NCI-H526 treated with DMSO at 0.1 percent for 48 hours (cell line): ENCODE measurements at regions not wholly inside any gene's neighbourhood (a gene's known extent, or its start where the extent isn't known, plus 50 kb on each side); places are given as distances from the start of the nearest gene placed in this dataset.
"Not testable (repeated sequence)": the region's sequence is repeated elsewhere in the genome, so short reads cannot be mapped to it uniquely, and the experiment has no call there.

ENCODE experiments used
- DNase-seq: peaks from one replicate; lab custom pipeline; 2025; lab: John Stamatoyannopoulos, UW

DNA sequence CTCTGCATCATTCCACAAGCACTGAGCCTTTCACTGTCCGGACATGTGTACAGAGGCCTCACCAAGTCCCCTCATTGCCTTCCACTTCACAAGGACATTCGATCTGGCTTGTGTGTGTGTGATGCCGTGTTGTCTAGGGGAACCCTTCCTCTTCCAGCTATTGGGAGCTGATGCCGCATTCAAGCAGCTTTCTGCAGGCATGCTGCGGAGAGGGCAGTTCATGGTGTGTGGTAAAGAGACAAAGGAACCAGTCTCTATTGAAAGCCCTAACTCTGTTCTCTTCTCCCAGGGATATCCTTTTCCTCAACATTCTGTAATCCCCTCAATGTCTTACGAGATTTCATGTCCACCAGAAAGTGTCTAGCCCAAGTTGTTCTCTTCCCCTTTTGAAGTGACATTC is 141.6 kb downstream of the ALOX5 start:
- no peak for DNase-seq

DNA sequence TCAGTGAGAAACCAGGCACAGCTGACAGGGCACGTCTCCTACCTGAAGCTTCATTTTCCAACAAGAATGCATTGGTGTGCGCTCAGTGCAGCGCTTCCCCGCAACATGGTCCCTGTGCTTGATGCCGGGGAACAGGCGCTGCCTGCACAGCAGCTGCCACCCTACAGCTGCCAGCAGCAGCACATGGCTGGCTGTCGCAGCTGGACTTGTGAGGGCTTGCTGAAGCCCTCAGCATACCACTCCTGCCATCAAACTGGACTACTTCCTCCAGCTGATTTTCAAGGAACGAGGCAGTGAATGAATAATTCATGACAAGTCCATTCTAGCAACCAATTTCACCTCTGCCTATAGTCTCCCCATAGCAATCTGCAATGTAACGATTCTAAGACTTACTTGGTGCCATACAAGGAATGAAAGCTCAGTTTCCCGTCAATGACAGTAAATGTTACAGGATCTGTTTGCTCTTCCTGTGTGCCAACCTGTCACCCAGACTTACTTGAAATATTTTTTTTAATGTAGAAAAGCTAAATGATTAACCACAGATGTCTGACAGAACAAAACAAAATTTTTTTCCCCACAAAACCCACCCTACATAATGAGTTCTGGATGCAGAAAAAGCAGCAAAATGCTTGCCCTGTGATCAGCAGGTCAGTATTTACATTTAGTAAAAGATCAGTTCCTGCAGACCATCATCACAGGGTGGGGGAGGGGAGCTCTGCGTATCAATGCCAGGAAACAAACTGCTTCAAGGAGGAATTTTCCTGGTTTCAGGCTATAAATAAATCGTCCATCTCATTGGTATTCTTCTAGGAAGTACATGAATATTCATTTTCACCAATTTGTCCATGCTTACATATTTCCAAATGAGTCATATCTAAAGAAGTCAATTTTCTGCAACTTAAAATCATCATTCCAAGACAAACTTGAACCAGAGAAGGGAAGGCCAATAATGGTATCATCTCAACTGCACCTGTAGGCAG is 140.6 kb downstream of the ALOX5 start:
- peak; percentile 21 for DNase-seq

DNA sequence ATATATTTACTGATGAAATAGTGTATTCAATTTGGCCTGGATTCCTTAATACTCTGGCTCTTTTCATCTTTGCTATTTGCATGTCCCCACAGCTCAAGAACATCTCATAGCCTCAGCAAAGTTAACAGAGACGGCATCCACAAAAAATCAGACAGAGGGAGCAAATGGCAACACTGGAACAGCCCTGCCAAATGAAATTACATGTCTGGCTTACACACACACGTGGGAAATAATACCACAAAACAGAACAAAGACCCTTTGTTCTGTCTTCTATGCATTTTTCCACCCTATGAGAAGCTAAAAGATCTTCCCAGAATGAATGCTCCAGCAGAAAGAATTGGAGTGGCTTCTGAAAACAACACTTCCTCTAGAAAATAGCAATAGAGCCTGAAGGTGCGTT is 139.5 kb downstream of the ALOX5 start:
- DNase-seq: peak; percentile 25

DNA sequence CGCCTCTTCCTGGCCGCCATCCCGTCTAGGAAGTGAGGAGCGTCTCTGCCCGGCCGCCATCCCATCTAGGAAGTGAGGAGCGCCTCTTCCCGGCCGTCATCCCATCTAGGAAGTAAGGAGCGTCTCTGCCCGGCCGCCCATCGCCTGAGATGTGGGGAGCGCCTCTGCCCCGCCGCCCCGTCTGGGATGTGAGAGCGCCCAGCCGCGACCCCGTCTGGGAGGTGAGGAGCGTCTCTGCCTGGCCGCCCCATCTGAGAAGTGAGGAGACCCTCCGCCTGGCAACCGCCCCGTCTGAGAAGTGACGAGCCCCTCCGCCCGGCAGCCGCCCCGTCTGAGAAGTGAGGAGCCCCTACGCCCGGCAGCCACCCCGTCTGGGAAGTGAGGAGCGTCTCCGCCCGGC is 137.9 kb downstream of the ALOX5 start:
- not testable (repeated sequence) for DNase-seq

DNA sequence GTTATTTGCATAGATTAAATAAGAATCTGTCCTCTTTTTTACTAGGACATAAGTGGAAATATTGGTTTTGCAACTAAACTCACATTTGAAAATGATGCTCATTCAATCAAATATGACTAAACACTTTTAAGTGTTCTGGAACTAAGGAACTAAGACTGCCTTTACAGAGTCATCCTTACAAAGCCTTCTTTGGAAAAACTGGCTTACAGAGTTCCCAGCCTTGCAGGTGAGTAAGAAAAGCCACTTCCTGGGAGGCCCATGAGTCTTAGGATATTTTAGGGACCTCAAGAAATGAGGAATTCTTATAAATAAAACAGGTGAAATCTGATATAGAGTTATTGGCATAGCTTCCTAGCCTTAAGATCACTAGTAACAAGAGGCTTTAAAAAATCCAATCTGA is 135.5 kb downstream of the ALOX5 start:
- no peak for DNase-seq

DNA sequence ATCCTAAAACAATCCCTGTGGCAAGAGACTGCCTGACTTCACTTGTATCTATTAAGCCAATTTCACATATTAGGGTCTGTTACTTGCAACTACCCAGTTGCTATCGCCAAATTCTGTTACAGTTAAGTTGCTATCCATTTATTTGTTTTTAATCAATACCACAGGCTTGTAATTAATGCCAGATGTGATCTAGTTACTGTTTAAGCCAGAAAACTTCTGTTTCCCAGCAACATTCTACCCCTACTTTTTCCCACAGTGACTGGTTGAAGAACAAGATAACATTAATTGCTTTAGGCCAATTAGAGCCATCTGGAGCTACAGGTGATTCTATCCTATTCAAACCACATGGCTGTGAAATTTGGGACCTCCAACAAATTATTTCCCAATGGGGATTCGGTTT is 131.3 kb downstream of the ALOX5 start:
- DNase-seq: no peak

DNA sequence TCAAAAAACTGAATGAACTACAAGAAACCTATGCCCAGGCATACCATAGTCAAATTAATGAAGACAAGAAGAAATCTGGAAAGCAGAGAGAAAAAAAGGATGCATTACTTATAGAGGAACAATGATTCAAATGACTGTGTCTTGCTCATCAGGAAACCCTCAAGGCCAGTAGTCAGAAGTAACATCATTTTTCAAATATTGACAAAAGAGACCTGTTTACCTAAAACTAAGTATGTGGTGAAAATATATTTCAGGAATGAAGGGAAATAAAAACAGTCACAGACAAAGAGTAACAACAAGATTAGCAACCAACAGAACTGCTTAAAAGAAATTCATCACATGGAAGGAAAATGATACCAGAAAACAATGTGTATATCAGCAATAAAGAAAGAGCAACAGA is 128.4 kb downstream of the ALOX5 start:
- no peak for DNase-seq

DNA sequence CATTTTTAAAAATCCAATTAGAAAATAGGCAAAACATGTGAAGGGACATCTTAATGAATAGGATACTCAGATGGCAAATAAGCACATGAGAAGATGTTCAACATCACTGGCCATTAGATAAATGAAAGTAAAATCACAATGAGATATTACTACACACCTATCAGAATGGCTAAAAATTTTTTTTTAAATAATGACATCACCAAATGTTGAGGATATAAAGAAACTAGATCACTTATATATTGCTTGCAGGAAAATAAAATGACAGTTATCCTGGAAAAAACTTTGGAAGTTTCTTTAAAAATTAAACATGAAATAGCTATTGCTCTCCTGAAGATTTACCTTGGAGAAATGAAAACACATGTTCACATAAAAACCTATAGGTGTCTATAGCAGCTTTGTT is 127.8 kb downstream of the ALOX5 start:
- no peak for DNase-seq

DNA sequence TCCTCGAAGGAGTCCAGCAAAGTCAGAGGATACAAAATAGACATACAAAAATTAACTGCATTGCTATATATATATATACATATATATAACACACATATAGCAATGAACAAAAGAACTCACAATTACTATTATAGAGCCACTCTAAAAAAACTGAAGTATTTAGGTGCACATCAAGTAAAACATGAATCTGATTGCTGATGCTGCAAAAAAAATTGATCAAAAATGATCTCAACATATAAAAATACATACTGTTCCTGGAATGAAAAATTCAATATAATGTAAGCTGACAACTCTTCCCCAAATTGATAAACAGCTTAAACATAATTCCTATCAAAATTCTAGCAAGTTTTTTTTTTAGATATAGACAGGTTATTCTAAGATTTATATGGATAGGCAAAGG is 126.8 kb downstream of the ALOX5 start:
- DNase-seq: no peak

DNA sequence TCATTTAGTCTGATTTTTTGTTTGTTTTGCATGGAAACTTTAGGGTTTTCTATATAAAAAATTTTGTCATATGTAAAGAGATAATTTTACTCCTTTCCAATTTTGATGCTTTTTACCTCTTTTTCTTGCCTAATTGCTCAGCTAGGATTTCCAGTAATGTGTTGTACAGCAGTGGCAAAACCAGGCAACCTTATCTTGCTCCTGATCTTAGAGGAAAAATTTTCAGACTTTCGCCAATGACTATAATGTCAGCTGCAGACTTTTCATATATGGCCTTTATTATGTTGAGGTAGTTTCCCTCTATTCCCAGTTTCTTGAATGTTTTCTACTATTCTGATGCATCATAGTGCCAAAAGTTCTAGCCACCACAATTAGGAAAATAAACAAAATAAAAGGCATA is 126.3 kb downstream of the ALOX5 start:
- no peak for DNase-seq

DNA sequence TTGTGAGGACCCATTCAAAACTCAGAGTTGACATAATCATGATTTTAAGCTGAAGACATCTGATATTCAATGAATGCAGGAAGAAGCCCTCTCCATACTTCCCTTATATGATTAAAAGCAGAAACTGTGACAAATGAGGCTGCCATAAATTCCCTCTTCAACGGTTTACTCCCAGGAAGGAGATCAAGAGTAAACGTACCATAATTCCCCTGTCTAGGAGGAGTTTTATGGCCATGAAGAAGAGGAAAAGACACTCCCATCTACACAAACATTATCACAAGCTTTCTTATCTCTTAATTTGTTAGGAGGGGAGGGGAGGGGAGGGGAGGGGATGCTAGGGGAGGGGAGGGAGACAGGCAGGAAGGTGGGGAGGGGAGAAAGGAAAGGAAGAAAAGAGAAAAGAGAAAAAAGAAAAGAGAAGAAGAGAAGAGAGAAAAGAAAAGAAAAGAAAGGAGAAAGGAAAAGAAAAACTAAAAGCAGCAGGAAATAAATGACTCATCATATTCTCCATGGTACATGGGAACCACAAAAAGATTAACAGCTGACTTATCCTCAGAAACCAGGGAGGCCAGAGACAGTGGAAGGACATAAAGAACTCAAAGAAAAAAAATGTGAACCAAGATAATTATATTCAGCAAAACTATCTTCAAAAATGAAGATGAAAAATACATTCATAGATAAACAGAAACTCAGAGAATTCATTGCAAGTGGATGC is 121.6 kb downstream of the ALOX5 start:
- no peak for DNase-seq
